ENCODE measurements at regions not wholly inside any gene's neighbourhood (a gene's known extent, or its start where the extent isn't known, plus 50 kb on each side); places are given as distances from the start of the nearest gene placed in this dataset.

- DNase-seq (ENCODE audit: low read depth in 2 of 2) = no peak
Measured at GRCh38 chr13:39282400-39282972, 244.2 kb downstream of the NHLRC3 start.

- no peak for DNase-seq (ENCODE audit: low read depth in 2 of 2)
Measured at GRCh38 chr13:39283072-39283471, 244.8 kb downstream of the NHLRC3 start.

DNA sequence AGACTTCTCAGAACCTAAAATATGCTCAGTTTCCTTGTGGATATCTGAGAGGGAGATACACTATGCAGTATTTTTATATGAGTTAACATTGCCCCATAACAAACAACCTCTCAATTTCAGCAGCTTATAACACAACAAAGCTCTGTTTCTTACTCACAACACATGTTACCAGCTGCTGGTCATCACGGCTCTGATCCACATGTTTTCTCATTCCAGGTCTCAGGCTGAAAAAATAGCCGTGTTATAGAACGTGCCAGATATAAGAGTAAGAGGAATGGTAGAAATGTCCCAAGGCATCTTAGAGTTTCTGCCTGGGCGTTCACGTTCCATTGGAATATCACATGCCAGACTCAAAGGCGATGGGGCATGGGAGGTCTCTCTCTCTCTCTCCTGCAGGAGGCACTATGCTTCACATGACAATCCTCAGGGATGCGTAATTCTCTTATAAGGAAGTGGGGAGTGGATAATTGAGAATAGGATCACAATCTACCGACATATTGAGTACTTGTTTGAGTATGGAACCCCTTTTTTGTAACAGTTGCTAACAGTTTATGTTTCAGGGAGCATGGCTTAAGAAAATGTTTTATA, 246.6 kb downstream of the NHLRC3 start:
- DNase-seq (ENCODE audit: low read depth in 2 of 2) = no peak

All from stimulated activated CD4-positive, alpha-beta T cell treated with anti-CD3 and anti-CD28 coated beads, Interleukin-15, amount 100 ng/mL, for 48 hours (primary cell).